ENCODE measurements at regions not wholly inside any gene's neighbourhood (a gene's known extent, or its start where the extent isn't known, plus 50 kb on each side); places are given as distances from the start of the nearest gene placed in this dataset.

GRCh38 chr2:163528640-163529217, 207.1 kb downstream of the FIGN start:
- no peak for DNase-seq (ENCODE audit: low spot score)
- ATAC-seq = no peak
- H3K4me3 Mint-ChIP-seq = no peak overlapping the region
- H3K27me3 Mint-ChIP-seq (ENCODE audit: low read depth) = no peaks in the 10 kb centered on the region
- peaks cover 10% of the 10 kb centered on the region for H3K9me3 Mint-ChIP-seq
- POLR2A ChIA-PET = no interaction called here
- H3K27ac Mint-ChIP-seq = no peak overlapping the region
- peaks cover 2% of the 10 kb centered on the region for H3K36me3 Mint-ChIP-seq
- TF ChIP-seq ZNF281 (CRISPR knock-in tag; IDR thresholded peaks at IDR 0.05) = no peak
- no peak for TF ChIP-seq SOX15 (CRISPR knock-in tag; IDR thresholded peaks at IDR 0.05)
- no peak for TF ChIP-seq EMX1 (CRISPR knock-in tag; IDR thresholded peaks at IDR 0.05)
- TF ChIP-seq SP1 (CRISPR knock-in tag; conservative IDR thresholded peaks at IDR 0.05) = no peak
- no peak for TF ChIP-seq TCF7 (CRISPR knock-in tag; IDR thresholded peaks at IDR 0.05; ENCODE audit: low read depth)
- TF ChIP-seq JUN (CRISPR knock-in tag; IDR thresholded peaks at IDR 0.05) = no peak
- TF ChIP-seq, protein P1, sequence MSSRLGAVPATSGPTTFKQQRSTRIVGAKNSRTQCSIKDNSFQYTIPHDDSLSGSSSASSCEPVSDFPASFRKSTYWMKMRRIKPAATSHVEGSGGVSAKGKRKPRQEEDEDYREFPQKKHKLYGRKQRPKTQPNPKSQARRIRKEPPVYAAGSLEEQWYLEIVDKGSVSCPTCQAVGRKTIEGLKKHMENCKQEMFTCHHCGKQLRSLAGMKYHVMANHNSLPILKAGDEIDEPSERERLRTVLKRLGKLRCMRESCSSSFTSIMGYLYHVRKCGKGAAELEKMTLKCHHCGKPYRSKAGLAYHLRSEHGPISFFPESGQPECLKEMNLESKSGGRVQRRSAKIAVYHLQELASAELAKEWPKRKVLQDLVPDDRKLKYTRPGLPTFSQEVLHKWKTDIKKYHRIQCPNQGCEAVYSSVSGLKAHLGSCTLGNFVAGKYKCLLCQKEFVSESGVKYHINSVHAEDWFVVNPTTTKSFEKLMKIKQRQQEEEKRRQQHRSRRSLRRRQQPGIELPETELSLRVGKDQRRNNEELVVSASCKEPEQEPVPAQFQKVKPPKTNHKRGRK (CRISPR knock-in tag; IDR thresholded peaks at IDR 0.05; ENCODE audit: borderline replicate concordance) = no peak
- TF ChIP-seq ATF2 (CRISPR knock-in tag; IDR thresholded peaks at IDR 0.05; ENCODE audit: borderline replicate concordance, low read depth) = no peak
- TF ChIP-seq, protein P2, sequence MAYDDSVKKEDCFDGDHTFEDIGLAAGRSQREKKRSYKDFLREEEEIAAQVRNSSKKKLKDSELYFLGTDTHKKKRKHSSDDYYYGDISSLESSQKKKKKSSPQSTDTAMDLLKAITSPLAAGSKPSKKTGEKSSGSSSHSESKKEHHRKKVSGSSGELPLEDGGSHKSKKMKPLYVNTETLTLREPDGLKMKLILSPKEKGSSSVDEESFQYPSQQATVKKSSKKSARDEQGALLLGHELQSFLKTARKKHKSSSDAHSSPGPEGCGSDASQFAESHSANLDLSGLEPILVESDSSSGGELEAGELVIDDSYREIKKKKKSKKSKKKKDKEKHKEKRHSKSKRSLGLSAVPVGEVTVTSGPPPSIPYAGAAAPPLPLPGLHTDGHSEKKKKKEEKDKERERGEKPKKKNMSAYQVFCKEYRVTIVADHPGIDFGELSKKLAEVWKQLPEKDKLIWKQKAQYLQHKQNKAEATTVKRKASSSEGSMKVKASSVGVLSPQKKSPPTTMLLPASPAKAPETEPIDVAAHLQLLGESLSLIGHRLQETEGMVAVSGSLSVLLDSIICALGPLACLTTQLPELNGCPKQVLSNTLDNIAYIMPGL (CRISPR knock-in tag; IDR thresholded peaks at IDR 0.05) = no peak
- no peaks in the 10 kb centered on the region for H3K4me1 Mint-ChIP-seq
- CTCF ChIA-PET = no interaction called here

GRCh38 chr2:163527381-163527780, 208.4 kb downstream of the FIGN start:
- ChIA-PET CTCF (no interaction called here), POLR2A (no interaction called here)
- H3K27me3 Mint-ChIP-seq (ENCODE audit: low read depth) = no peaks in the 10 kb centered on the region
- peaks cover 2% of the 10 kb centered on the region for H3K36me3 Mint-ChIP-seq
- no peak for DNase-seq (ENCODE audit: low spot score)
- no peaks in the 10 kb centered on the region for H3K4me1 Mint-ChIP-seq
- no peak overlapping the region for H3K27ac Mint-ChIP-seq
- H3K4me3 Mint-ChIP-seq = no peak overlapping the region
- ATAC-seq = no peak
- peaks cover 23% of the 10 kb centered on the region for H3K9me3 Mint-ChIP-seq
- TF ChIP-seq CREB1 (CRISPR knock-in tag; IDR thresholded peaks at IDR 0.05) = no peak
- no peak for TF ChIP-seq AFF4 (CRISPR knock-in tag; IDR thresholded peaks at IDR 0.05; ENCODE audit: borderline replicate concordance)
- TF ChIP-seq, protein P3, sequence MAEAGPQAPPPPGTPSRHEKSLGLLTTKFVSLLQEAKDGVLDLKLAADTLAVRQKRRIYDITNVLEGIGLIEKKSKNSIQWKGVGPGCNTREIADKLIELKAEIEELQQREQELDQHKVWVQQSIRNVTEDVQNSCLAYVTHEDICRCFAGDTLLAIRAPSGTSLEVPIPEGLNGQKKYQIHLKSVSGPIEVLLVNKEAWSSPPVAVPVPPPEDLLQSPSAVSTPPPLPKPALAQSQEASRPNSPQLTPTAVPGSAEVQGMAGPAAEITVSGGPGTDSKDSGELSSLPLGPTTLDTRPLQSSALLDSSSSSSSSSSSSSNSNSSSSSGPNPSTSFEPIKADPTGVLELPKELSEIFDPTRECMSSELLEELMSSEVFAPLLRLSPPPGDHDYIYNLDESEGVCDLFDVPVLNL (CRISPR knock-in tag; IDR thresholded peaks at IDR 0.05; ENCODE audit: borderline replicate concordance, low read depth) = no peak
- no peak for TF ChIP-seq USF1 (CRISPR knock-in tag; IDR thresholded peaks at IDR 0.05)
- TF ChIP-seq, protein P4, sequence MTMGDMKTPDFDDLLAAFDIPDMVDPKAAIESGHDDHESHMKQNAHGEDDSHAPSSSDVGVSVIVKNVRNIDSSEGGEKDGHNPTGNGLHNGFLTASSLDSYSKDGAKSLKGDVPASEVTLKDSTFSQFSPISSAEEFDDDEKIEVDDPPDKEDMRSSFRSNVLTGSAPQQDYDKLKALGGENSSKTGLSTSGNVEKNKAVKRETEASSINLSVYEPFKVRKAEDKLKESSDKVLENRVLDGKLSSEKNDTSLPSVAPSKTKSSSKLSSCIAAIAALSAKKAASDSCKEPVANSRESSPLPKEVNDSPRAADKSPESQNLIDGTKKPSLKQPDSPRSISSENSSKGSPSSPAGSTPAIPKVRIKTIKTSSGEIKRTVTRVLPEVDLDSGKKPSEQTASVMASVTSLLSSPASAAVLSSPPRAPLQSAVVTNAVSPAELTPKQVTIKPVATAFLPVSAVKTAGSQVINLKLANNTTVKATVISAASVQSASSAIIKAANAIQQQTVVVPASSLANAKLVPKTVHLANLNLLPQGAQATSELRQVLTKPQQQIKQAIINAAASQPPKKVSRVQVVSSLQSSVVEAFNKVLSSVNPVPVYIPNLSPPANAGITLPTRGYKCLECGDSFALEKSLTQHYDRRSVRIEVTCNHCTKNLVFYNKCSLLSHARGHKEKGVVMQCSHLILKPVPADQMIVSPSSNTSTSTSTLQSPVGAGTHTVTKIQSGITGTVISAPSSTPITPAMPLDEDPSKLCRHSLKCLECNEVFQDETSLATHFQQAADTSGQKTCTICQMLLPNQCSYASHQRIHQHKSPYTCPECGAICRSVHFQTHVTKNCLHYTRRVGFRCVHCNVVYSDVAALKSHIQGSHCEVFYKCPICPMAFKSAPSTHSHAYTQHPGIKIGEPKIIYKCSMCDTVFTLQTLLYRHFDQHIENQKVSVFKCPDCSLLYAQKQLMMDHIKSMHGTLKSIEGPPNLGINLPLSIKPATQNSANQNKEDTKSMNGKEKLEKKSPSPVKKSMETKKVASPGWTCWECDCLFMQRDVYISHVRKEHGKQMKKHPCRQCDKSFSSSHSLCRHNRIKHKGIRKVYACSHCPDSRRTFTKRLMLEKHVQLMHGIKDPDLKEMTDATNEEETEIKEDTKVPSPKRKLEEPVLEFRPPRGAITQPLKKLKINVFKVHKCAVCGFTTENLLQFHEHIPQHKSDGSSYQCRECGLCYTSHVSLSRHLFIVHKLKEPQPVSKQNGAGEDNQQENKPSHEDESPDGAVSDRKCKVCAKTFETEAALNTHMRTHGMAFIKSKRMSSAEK (CRISPR knock-in tag; IDR thresholded peaks at IDR 0.05; ENCODE audit: borderline replicate concordance) = no peak
- no peak for TF ChIP-seq OVOL2 (CRISPR knock-in tag; IDR thresholded peaks at IDR 0.05; ENCODE audit: borderline replicate concordance)
- TF ChIP-seq SMAD4 (CRISPR knock-in tag; IDR thresholded peaks at IDR 0.05) = no peak
- TF ChIP-seq GTF2I (CRISPR knock-in tag; conservative IDR thresholded peaks at IDR 0.05) = no peak

Data from WTC11 (cell line).